Stimulated activated CD4-positive, alpha-beta T cell treated with anti-CD3 and anti-CD28 coated beads, Interleukin-15, amount 100 ng/mL, for 48 hours (primary cell): ENCODE measurements at regions not wholly inside any gene's neighbourhood (a gene's known extent, or its start where the extent isn't known, plus 50 kb on each side); places are given as distances from the start of the nearest gene placed in this dataset.
"Not testable (repeated sequence)": the region's sequence is repeated elsewhere in the genome, so short reads cannot be mapped to it uniquely, and the experiment has no call there.

Source experiments
- DNase-seq, 2 donors: peaks; one replicate each; pipeline ENCODE4 v3.0.0-alpha.2; 2020; ENCODE audit warnings: low read depth in 2 of 2

DNA sequence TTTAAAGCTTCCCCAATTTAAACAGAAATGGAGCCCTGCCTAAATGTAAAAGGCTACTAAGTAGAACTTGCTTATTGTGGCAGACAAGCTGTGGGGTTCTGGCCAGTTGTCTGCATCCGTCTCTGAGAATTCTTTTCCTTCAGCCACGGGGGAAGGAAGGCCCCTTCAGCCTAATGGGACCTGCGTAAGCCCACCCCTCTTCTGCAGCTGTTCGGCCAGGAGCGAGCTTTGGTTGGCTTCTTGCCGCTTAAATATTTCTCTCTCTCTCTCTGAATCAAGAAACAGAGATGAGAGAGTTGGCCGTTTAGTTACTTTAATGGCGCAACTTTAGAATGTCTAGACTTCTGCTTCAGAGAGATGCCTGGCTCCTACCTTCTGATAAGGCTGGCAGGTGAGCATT is 151.7 kb upstream of the PROK2 start:
- no peak for DNase-seq

DNA sequence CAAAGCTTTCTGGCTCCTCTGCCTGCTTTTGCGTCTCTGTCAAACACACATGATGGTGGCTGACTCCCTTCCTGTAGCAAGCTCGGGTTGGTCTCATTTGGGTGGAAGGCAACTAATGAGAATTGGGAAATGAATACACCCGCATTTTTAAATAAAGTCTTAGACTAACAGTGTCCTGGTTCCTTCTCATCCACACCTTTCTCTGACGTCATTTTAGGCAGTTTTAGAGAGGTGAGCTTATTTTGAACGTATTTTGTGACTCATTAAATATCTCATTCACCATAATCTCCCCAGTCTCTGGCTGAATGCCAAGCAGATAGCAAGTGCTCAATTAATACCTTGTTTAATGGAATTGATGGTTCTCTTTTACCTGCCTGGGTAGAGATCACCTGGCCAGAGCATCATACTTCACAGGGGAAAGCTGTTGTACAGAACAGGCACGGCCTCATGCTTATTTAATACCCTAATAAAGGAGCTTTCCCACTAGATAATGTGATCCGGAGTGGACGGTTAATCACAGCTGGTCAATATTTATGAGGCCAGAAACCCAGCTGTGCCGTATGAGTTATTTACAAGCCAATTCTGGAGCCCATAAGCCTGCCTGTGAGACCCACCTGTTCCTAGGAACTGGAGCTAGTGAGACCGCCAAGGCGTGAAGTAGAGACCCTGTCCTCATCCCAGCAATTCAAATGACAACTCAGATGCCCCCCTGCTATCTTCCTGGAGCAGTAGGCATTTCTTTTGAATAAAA is 149.7 kb upstream of the PROK2 start:
- no peak for DNase-seq

DNA sequence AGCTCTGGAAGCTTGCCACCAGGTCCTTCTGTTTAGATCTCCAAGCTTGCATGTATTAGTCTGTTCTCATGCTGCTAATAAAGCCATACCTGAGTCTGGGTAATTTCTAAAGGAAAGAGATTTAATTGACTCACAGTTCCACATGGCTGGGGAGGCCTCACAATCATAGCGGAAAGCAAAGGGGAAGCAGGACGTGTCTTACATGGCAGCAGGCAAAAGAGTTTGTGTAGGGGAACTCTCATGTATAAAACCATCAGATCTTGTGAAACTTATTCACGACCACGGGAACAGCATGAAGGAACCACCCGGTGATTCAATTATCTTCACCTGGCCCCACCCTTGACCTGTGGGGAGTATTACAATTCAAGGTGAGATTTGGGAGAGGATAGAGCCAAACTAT is 147.0 kb upstream of the PROK2 start:
- DNase-seq: no peak

DNA sequence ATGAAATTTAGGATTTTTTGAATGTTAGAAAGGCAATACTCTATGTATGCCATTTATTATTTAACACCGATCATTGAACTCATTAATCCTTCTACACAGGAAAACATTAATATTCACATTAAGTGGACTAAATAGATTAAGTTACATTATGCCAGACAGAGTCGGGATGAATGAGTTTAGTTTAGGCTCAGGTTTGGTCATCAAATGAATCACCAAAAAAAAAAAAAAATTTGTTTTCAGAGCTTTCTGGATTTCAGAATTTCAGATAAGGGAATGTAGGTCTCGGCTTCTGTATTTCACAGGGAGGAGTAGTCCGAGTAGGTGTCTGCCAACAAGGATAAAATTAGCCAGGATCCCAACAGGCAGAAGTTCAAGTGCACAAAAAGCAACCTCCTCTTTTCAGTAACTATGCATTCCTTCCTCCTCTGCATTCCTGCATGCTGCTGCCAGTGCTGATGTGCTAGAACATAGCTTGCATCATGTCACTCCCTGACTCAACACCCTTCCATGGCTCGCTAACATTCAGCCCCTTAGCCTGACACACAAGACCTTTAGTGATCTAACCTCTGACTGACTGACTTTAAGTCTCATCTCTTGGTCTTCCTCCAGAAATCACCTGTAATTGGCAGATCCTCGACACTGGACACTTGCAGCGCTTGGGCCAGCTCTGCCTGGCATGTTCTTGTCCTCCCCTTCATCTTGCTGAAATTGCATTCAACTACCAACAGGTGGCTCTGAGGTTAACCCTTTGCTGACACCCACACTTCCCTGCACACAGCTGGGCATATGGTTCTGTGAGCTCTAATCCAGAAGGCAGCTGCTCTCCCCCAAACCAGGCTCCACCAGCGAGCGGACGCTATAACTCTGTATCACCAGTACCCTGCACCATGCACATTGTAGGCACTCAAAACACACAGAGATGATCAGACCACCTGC is 145.4 kb upstream of the PROK2 start:
- no peak for DNase-seq

DNA sequence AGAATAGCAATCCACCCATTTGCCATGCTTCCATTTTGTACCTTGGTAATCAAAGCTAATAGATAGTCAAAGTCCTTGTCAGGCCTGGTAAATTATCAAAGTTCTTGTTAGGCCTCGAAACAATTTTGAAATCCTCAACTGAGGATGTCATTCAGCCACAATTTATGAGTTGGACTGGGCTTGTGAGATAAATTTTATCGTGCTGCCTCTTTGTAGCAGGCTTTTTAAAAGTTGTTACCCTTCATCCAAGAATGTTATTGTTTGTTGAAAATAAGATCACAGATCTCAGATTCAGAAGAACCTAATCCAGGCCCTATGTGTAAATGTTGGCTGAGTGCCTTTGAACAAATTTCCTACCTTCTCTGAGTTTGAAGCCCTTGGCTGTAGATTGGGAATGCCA is 143.3 kb upstream of the PROK2 start:
- no peak for DNase-seq

DNA sequence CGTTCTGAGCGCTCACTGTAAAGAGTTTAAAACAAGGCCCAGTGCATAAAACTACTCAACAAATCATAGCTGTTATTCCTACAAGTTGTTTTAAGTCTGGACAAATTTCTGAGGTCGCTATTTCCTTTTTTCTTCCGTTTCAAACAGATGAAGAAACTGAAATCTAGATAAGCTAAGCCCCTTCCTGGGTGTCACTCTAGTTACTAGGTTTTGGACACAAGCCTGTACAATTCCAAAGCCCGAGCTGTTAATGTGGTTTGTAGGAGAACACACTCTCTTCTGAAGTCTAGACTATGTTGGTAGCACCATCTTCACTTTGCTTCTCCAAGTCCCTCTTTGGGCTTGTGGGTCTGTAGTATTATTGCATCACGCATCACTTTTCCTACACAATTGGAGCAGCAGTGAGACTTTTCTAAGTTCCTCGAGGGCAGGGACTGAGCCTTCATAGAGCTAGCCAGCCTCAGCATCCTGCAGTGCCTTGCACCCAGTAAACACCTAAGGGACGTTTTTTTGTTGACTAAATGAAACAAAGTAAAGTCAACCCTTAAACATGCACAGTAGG is 142.6 kb upstream of the PROK2 start:
- DNase-seq: no peak

DNA sequence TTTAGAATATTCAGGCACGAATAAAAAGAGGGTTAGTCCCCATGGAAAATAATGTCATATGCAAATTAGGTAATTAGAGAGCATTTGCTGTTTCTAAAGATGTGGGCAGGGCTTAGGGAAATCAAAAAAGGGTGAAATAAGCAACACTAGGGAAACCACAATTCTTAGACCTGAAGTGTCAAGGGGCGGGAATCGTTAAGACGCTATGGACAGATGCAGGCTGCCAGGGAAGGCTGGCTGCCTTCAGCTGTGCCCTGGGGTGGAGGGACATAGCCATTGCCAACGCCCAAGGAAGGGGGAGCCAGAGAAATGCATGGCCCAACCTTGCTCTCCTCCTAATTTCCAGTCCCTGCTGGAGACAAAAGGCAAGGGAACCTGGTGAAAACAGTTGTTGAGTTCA is 141.7 kb upstream of the PROK2 start:
- no peak for DNase-seq

DNA sequence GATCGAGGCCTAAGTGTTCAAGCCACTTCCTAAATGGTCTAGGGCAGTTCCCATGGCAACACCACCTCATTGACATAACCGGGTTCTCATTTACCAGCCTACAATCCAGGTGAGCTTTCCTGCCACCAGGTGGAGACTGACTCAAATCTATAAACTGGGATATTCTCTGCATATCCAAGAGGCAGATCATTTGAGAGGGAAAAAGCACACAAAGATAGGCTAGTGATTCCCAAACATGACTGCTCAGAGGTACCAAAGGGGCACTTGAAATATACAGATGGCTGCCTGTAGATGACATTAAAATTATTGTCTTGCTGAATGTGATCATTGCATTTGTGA is 141.3 kb upstream of the PROK2 start:
- no peak for DNase-seq

DNA sequence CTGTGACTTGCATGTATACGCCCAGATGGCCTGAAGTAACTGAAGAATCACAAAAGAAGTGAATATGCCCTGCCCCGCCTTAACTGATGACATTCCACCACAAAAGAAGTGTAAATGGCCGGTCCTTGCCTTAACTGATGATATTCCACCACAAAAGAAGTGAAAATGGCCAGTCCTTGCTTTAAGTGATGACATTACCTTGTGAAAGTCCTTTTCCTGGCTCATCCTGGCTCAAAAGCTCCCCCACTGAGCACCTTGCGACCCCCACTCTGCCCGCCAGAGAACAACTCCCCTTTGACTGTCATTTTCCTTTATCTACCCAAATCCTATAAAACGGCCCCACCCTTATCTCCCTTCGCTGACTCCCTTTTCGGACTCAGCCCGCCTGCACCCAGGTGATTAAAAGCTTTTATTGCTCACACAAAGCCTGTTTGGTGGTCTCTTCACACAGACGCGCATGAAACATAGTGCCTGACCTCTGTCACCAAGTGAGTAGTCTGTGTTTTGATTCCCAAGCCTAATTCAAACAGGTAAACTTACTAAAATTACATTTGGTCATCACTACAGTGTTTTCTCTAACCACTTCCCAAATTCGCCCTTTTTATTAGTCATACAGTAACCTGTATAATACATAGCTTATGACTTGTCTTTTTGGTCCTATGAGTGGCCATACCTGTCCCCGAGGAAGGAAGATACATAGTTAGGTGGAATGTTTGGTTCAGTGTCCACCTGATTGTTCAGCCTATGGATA is 140.7 kb upstream of the PROK2 start:
- DNase-seq: not testable (repeated sequence)

DNA sequence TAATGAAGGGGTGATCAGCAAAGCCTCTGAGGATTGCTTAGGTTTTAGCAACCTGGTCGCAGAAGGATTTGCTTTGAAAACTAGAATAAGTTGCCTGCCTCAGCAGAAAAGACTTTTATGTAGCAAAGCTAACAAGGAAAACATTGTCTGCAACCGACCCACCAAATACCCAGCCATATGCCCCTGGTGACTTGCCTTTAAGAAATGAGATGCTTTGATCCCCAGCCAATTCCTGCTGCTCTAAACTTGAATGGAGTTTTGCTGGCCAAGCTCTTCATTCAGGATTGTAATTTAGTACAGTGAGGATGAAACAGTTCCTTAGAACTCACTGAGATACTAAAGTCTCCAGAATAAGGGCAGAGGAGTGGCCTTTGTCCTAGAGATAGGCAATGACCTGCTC is 139.8 kb upstream of the PROK2 start:
- DNase-seq: no peak

DNA sequence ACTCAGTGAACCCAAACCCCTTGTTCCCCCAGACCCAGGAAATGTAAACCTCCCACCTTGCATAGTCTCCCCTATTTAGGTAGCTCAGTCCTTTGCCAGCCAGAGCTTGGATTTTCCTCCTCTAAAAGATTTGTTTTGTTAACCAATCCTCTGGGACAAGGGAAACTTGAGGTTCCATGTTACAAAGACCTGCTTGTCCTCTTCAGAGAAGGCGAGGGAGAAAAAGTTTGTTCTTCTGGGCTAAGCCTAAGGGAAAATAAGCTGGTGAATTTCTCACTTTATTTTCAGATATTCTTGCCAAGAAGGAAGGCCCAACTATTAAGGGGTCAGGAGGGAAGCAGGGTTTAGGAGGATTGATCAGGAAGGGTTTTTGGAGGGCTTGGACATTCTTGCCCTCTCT is 136.1 kb upstream of the PROK2 start:
- no peak for DNase-seq

DNA sequence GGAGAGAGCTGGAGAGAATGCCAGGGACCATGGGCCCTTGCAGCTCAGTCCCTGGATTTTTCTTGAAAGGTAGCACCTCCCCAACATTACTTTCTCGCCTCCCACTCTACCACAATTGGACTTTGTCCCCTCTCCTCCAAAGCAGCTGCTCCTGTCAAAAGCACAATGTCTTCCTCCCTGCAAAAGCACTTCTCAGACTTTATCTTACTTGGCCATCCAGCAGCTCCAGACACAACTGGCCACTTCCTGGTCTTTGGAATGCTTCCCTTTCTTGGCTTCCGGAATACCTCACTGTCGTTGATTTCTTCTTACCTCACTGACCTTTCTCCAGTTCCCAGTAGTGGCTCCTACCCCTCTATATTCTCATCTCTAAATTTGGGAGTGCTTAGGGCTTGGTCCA is 134.6 kb upstream of the PROK2 start:
- no peak for DNase-seq

DNA sequence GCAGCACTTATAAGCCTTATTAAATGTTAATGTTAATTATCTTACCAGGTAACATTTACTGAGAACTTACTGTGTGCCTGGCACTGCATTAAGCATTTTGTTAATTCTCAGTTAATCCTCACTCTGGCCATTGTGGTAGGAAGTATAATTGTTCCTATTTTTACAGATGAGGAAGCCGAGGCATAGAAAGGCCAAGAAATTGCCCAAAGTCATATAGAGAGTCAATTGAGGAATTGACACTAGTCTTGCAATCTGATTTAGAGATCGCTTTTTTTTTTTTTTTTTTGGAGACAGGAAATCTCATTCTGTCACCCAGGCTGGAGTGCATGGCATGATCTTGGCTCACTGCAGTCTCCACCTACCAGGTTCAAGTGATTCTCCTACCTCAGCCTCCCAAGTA is 132.6 kb upstream of the PROK2 start:
- no peak for DNase-seq

DNA sequence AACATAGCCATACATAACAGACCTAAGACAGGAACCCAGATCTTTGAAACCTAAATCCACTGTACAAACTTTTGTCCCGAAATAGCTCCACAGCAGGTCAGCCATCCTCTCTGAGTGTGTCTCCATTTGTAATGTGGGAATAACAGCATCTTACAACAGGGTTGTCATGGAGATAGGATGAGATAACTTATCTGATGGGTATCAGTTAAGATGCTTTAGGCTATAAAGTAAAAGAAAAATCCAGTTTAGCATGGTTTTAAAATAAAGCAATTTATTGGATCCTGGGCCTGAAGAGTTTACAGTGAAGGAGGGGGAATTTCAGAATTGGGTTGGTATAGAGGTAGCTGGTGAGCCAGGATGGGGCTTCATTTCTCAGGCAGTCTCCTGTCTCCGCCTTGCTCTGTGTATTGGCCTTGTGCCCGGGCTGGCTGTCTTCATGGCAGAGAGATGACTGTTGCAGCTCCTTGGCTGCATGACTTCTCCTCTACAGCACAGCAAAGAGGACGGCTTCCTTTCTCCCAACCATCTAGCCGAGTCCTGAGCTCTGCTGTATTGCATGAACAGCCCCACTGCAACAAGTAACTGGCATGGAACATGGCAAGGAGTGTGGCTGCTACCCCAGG is 131.9 kb upstream of the PROK2 start:
- no peak for DNase-seq

DNA sequence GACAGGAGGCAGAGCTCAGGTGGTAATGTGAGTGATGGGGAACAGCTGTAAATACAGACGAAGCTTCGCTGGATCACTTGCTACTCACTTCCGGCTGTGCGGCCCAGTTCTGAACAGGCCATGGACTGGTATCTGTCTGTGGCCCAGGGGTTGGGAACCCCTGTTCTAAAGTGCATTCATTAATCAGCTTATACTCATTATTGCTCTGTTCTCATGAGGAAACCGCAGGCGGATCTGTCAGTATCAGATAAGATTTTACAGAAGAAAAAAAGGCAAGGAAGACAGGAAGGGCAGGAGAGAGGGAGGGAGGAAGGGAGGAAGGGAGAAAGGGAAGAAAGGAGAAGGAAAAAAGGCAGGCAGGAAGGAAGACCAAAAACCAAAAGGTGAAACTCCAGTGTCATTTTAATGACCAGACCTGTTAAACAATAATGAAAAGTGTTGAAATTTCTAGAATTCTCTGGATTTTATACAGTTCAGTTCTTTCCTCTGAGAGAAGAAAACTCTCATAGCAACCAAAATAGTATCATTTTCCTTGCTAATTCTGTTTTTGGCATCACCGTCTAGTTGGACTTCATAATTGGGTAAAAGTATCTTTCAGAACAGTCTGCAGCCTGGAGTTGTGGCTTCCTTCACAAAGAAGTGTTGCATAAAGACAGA is 128.0 kb upstream of the PROK2 start:
- DNase-seq: no peak

DNA sequence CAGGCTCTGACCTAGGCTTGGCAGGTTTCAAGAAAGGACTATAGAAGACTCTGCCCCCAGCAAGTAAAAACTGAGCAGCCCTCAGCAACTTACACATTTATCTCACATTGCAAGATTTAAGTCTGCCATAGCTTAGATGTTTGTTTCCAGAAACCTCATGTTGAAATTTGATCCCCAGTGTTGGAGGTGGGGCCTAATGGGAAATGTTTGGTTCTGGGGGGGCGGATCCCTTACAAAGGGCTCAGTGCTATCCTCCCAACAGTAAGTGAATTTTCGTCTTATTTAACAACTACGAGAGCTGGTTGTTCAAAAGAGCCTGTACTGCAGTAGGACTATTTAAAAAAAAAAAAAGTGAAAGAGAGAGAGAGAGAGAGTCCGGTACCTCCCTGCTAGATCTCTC is 125.2 kb upstream of the PROK2 start:
- DNase-seq: no peak

DNA sequence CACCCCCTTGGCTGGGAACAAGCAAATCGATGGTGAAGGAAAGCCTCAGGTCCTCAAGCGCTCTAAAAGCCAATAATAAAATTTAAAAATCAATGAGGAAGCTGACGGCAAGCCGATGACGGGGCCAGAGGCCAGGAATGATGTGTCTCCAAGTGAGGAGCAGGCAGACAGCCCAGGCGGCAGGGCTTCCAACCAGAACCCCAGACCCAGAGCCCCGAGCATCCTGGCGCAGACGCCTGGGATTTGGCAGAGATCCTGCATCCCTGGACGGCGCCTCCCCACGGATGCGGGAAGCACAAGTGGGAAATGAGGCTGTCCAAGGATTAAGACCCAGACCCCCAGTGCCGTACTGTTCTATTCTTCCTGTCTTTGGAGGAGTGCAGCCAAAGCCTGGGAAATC is 123.0 kb upstream of the PROK2 start:
- no peak for DNase-seq

DNA sequence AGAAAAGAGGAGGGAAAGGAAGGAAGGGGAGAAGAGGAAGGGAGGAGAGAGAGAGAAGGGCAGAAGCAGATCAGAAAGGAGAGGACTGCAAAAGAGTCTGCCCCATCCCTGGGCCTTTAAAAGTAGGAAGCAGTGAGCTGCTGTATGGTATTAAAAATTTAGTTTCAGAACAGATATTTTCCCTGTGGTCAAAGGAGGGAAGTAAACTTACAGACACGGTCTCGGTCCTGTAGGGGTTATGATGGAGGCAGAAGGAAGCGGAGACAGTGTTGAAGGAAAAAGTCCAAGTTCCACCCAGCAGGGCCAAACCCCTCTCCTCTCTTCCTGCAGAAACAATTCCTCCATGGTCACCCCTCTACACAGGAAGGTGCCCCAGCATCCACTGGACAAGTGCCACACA is 122.0 kb upstream of the PROK2 start:
- no peak for DNase-seq

DNA sequence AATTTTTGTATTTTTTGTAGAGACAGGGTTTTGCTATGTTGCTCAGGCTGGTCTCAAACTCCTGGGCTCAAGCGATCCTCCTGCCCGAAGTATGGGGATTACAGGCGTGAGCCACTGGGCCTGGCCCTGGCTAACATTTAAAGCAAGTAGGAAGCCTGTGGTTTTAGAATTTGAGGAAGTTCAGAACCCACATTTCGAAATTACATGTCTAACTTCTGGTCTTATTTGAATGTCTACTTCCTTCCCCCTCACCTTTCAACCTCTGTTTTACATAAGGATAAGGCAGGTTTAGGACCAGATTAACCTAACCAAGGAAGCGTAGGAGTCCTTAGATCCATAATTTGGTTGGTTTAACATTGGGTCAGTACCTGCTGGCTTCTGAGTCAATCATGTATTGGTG is 120.5 kb upstream of the PROK2 start:
- no peak for DNase-seq

DNA sequence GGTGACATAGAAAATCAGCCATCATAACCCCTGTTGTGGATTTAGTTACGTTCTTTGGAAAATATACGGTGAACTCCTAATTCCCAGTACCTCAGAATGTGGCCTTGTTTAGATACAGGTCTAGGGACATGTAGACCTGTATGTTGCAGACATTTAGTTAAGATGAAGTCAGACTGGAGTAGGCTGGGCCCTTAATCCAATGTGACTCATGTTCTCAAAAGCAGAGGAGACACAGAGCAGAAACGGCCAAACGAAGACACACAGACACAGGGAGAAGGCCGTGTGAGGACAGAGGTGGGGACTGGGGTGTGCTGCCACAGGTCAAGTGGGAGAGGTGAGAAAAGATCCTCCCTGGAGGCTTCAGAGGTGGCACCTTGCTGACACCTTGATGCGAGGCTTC is 119.0 kb upstream of the PROK2 start:
- no peak for DNase-seq

DNA sequence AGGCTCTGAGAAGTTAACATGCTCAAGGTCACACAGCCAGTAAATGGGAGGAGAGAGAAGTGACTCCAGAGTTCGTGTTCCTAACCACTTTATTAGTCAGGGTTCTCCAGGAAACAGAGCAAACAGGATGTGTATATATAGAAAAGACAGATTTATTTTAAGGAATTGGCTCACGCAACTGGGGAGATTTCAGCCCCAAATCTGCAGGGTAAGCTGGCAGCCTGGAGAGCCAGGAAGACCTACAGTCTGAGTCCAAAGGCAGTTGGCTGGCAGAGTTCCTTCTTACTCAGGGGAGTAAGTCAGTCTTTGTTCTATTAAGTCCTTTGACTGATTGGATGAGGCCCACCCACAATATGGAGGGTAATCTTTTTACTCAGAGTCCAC is 118.2 kb upstream of the PROK2 start:
- DNase-seq: no peak
